Lower leg skin (tissue), 4 donors: ENCODE measurements at regions not wholly inside any gene's neighbourhood (a gene's known extent, or its start where the extent isn't known, plus 50 kb on each side); places are given as distances from the start of the nearest gene placed in this dataset.

ENCODE experiments used
- DNase-seq, 2 donors: peaks; one replicate each; pipeline ENCODE4 v3.0.0-alpha.2; 2019; ENCODE audit warnings: low spot score in 2 of 2
- H3K4me3 ChIP-seq: fragments of 200-600 bp; sonication (generic); 2 replicates; pipeline ENCODE4 v1.5.1; 2017; ENCODE audit warnings: mild to moderate bottlenecking, low read depth; ENCODE audit not compliant: poor library complexity, severe bottlenecking
- CTCF ChIP-seq, 3 donors: fragments of 450-650 bp; IDR thresholded peaks; one replicate each; pipeline ENCODE4 v1.5.1; 2016; ENCODE audit warnings: antibody characterized with exemption in 3 of 3, mild to moderate bottlenecking in 3 of 3, moderate library complexity in 2 of 3
- POLR2A ChIP-seq, 2 donors: fragments of 450-650 bp; IDR thresholded peaks; one replicate each; pipeline ENCODE4 v1.6.1; 2016 to 2017; ENCODE audit warnings: antibody characterized with exemption in 2 of 2, mild to moderate bottlenecking in 1 of 2, moderate library complexity in 1 of 2
- WGBS, 2 donors: methylation state at CpG; one replicate each; pipeline ENCODE4 v1.1.5; 2018; 5-methylcytosine and 5-hydroxymethylcytosine counted together
- intact Hi-C: fragments of 100-400 bp; cut with DNase I; formaldehyde crosslinking; loops from one replicate; pipeline ENCODE4 v1.15.0; 2023; ENCODE audit warnings: low total_unique reads

GRCh38 chr15:95479308-95479707 lies 851.2 kb upstream of the NR2F2 start:
- 82 to 87% methylated on average over 3 of the region's 3 CpGs for WGBS, 2 donors
- intact Hi-C loops, result no loop called here
- H3K4me3 ChIP-seq, result no peak overlapping the region
- TF ChIP-seq CTCF (IDR thresholded peaks at IDR 0.05) (no peak), POLR2A (IDR thresholded peaks at IDR 0.05) (no peak)
- DNase-seq, result no peak

- DNase-seq, result no peak
- intact Hi-C loops, result no loop called here
- H3K4me3 ChIP-seq, result no peak overlapping the region
- TF ChIP-seq CTCF (IDR thresholded peaks at IDR 0.05), result no peak
- no peak for TF ChIP-seq POLR2A (IDR thresholded peaks at IDR 0.05)
These were observed 845.1 kb upstream of the NR2F2 start for GRCh38 chr15:95485367-95485766.

DNA sequence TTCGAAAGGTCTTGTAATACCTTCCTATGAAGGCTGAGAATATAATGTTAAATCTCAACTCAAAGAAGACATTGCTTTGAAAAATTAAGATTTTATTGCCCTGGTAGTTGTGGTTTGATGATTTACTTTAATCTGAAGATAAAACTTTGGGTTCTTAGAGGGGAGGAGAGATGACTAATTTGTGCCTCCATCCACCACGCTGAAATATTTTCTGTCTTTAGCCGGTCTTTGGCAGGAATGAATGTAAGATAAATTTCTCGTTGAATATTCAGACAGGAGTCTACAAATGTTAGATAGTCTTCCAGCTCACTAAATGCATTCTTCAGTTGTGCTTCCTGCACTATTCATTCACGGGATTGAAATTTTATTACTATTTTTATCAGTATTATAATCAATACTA lies 844.3 kb upstream of the NR2F2 start:
- TF ChIP-seq POLR2A (IDR thresholded peaks at IDR 0.05) (no peak), CTCF (IDR thresholded peaks at IDR 0.05) (no peak)
- WGBS, 2 donors, result 85 to 87% methylated on average over 5 of the region's 5 CpGs
- H3K4me3 ChIP-seq, result no peak overlapping the region
- intact Hi-C loops, result no loop called here
- DNase-seq, result no peak

GRCh38 chr15:95489103-95489502 lies 841.4 kb upstream of the NR2F2 start:
- intact Hi-C loops, result no loop called here
- 89 to 90% methylated on average over 5 of the region's 5 CpGs for WGBS, 2 donors
- no peak overlapping the region for H3K4me3 ChIP-seq

DNA sequence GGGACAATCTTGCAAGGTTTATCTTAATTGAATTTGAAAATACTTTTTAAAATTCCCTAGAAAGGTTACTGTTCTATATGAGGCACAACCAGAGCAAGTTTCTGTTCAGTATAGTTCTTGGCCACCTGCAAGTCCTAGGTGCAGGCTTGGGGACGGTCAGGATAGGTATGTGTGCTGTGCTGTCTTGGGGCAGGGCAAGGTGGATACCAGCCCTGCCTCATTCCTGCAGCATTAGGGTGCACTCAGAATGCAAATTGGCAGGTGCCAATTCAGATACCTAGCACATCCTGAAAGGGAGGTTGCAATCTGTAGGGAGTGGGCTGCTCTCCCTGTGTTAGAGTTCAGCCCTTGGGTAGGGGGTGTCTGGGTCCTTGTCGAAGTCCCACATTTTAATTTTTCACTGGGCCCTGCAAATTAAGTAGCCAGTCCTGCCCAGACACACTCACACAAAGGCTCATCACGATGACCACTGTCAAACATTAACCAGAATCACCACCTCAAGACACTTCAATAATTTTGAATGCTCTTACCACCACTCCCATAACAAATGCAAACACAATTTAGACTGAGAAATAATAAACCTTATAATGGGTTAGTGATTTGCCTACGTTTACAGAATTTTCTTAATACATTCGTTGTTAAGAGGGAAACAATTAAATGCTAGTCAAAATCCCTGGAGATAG lies 838.0 kb upstream of the NR2F2 start:
- 77 to 82% methylated on average over 5 of the region's 5 CpGs for WGBS, 2 donors
- intact Hi-C loops, result no loop called here
- DNase-seq, result no peak
- TF ChIP-seq CTCF (IDR thresholded peaks at IDR 0.05), result no peak
- TF ChIP-seq POLR2A (IDR thresholded peaks at IDR 0.05), result no peak
- no peak overlapping the region for H3K4me3 ChIP-seq

More at GRCh38 chr15:95489103-95489502, 841.4 kb upstream of the NR2F2 start:
- TF ChIP-seq CTCF (IDR thresholded peaks at IDR 0.05) (no peak), POLR2A (IDR thresholded peaks at IDR 0.05) (no peak)
- DNase-seq, result no peak

DNA sequence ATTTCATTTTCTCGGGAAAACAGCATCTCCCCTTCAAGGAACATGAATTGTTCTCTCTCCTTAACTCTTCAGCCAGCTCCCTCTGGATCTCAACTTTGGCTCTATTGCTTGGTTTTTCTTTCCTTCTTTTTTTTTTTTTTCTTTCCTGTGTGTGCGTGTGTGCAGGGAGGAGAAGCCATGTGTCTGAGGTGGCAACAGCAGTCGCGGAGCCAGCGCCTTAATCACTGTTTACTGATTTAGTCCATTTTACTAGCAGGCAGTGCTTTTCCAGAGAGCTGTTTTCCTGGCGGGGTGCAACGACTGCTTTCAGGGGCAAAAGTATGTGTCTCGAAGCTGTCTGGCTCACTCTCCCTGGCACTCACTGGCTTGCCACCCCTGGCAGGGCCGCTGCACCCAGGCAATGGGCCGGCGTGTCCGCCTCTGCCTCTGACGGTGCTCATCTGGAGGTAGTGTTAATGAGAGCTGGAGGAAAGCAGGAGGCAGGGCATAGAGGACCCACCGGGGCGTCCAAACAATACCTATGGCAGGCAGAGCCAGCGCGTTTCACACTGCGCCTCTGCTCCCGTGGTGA lies 835.4 kb upstream of the NR2F2 start:
- TF ChIP-seq CTCF (IDR thresholded peaks at IDR 0.05), result no peak
- TF ChIP-seq POLR2A (IDR thresholded peaks at IDR 0.05), result no peak
- no peak for DNase-seq
- intact Hi-C loops, result no loop called here
- no peak overlapping the region for H3K4me3 ChIP-seq
- WGBS, 2 donors, result 57 to 62% methylated on average over 19 of the region's 19 CpGs
